GM18870 (cell line): ENCODE measurements at regions not wholly inside any gene's neighbourhood (a gene's known extent, or its start where the extent isn't known, plus 50 kb on each side); places are given as distances from the start of the nearest gene placed in this dataset.
"Not testable (repeated sequence)": the region's sequence is repeated elsewhere in the genome, so short reads cannot be mapped to it uniquely, and the experiment has no call there.

ENCODE experiments used
- ATAC-seq: cut with Tn5 transposase; IDR thresholded peaks from one replicate; pipeline ENCODE4 v1.9.1; 2021; ENCODE audit warnings: moderate library complexity; ENCODE audit not compliant: unreplicated experiment

- ATAC-seq: no peak
Observed at GRCh38 chr3:61442696-61443095, 118.7 kb upstream of the PTPRG start.

GRCh38 chr3:61443886-61444285 lies 117.5 kb upstream of the PTPRG start:
- no peak for ATAC-seq

DNA sequence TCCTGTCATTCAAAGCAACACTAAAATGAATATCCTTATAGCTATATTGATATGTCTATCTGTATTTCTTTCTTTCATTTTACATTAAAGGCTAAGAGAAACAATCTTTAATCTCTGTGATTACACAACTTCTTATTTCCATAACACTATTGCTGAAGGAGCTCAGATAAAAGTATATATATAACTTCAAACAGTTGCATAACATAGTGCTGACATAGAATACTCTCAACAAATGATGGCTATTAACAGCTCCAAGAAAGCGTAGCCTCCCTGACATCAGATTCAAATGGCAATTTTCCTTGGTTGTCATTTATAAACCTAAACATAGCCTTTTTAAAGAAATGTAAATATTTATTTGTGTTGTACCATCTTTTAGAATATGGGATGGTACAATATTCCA lies 116.6 kb upstream of the PTPRG start:
- ATAC-seq: no peak

- ATAC-seq: no peak
Observed at GRCh38 chr3:61445924-61446323, 115.4 kb upstream of the PTPRG start.

- no peak for ATAC-seq
Observed at GRCh38 chr3:61446341-61446740, 115.0 kb upstream of the PTPRG start.

GRCh38 chr3:61448378-61448777 lies 113.0 kb upstream of the PTPRG start:
- ATAC-seq: no peak

GRCh38 chr3:61449327-61450040 lies 111.9 kb upstream of the PTPRG start:
- no peak for ATAC-seq

GRCh38 chr3:61450866-61451265 lies 110.5 kb upstream of the PTPRG start:
- ATAC-seq: no peak

GRCh38 chr3:61451841-61452240 lies 109.5 kb upstream of the PTPRG start:
- no peak for ATAC-seq

GRCh38 chr3:61452535-61453090 lies 108.8 kb upstream of the PTPRG start:
- no peak for ATAC-seq

DNA sequence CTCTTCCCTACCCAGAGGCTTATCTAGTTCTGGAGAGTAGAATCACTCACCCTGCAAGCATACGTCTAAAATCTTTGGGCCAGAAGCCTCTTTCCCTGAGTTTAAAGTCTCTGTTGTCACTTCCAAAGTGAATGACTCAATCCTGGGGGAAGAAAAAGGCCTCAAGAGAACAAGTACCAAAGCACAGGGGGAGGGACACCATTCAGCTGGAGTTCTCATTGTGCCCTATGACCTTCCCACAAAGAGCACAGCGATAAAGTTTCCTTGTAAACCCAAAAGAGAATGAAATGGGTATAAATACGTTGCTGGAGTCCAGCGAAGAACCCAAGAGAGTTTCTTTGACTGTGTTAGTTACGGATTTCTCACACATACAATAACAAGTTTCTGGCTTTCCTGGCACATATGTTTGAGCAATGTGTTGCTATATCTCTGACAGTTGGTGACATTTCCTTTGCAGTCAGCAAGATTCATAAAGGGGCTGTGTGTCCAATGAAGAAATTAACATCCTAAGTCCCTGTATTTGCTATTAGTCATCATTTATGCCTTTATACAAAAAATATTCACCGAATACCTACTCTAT lies 107.3 kb upstream of the PTPRG start:
- no peak for ATAC-seq

DNA sequence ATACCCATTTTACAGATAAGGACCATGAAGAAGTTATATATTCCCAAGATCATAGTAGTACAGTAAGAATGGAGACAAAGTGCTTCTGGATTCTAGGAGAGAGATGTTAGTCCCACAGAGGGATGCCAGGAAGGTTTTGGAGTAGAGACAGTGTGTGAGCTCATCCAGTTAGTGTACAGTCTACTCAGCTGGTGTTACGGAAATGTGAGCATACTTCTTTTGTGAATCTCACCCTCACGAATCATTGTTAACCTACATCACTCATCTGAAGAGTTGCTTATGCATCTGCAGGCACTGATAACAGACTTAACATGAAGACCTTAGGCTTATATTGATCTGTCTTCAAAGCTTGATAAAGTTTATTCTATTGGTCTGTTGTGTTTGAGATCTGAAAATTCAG lies 106.6 kb upstream of the PTPRG start:
- no peak for ATAC-seq

GRCh38 chr3:61460636-61461035 lies 100.7 kb upstream of the PTPRG start:
- ATAC-seq: no peak

GRCh38 chr3:61463191-61463590 lies 98.2 kb upstream of the PTPRG start:
- no peak for ATAC-seq

GRCh38 chr3:61464518-61465140 lies 96.7 kb upstream of the PTPRG start:
- ATAC-seq: no peak

- ATAC-seq: no peak
Observed at GRCh38 chr3:61466357-61466756, 95.0 kb upstream of the PTPRG start.

DNA sequence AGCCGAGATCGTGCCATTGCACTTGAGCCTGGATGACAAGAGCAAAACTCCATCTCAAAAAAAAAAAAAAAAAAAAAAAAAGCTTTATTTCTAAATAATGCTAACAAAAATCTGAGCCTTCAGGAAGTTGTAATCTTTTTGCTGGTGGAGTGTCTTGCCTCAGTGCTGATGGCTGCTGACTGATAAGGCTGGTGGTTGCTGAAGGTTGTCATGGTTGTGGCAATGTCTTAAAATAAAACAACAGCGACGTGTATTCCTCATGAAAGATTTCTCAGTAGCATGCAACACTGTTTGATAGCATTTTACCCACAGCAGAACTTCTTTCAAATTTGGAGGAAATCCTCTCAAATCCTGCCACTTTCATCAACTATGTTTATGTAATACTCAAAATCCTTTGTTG lies 77.4 kb upstream of the PTPRG start:
- no peak for ATAC-seq

DNA sequence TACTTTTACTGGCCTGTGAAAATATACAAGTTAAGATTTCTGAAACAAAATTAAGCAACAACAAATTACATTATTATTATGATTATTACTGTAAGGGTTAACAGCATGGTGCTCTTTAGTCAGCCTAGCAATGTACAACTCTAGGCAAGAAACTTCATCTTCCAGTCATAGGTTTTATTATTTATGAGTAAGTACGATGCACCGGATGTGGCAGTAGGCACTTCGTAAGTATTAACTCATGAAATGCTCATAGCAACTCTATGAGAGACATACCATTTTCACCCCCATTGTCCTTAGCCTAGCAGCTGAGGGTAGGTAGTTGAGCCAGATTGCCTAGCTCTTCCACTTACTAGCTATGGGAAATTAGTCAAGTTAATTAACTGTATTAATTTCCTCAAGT lies 68.0 kb upstream of the PTPRG start:
- no peak for ATAC-seq

GRCh38 chr3:61494309-61494708 lies 67.1 kb upstream of the PTPRG start:
- ATAC-seq: not testable (repeated sequence)

DNA sequence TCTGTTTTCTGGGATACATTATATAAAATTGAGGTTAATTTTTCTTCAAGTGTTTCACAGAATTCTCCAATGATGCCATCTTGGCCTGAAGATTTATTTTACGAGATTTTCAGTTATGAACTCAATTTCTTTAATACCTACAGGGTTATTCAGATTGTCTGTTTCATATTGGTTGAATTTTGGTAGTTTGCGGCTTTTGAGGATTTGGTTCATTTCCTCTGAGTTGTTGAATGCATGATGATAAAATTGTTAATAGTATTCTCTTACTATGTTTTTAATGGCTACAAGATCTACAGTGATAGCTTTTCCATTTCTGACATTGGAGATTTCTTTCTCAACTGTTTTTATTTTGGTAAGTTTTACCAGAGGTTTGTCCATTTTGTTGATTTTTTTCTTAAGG lies 63.9 kb upstream of the PTPRG start:
- ATAC-seq: no peak

GRCh38 chr3:61505197-61505596 lies 56.2 kb upstream of the PTPRG start:
- no peak for ATAC-seq

GRCh38 chr3:61507946-61508345 lies 53.4 kb upstream of the PTPRG start:
- ATAC-seq: no peak
